Panc1 (cell line): ENCODE measurements at regions not wholly inside any gene's neighbourhood (a gene's known extent, or its start where the extent isn't known, plus 50 kb on each side); places are given as distances from the start of the nearest gene placed in this dataset.

Experiments
- SIN3A ChIP-seq: IDR thresholded peaks from 2 replicates; pipeline ENCODE4 v1.6.1; 2012; ENCODE audit warnings: low read depth, mild to moderate bottlenecking, low read length, moderate library complexity, borderline replicate concordance; ENCODE audit not compliant: insufficient read depth
- TCF7L2 ChIP-seq: IDR thresholded peaks from 2 replicates; pipeline ENCODE4 v1.6.1; 2011; ENCODE audit warnings: mild to moderate bottlenecking, low read depth, low read length, inconsistent platforms
- TF ChIP-seq, protein P1 (sequence below): fragments of 450-650 bp; IDR thresholded peaks from 2 replicates; pipeline ENCODE4 v1.5.1; 2017; ENCODE audit warnings: mild to moderate bottlenecking
- TF ChIP-seq, protein P2 (sequence below), 2 experiments: IDR thresholded peaks; 2 replicates each; pipeline ENCODE4 v1.6.1; 2011 to 2012; ENCODE audit warnings: low read depth in 2 of 2, control low read depth in 1 of 2, low read length in 1 of 2, mild to moderate bottlenecking in 1 of 2, moderate library complexity in 1 of 2; ENCODE audit not compliant: insufficient read depth in 1 of 2

DNA sequence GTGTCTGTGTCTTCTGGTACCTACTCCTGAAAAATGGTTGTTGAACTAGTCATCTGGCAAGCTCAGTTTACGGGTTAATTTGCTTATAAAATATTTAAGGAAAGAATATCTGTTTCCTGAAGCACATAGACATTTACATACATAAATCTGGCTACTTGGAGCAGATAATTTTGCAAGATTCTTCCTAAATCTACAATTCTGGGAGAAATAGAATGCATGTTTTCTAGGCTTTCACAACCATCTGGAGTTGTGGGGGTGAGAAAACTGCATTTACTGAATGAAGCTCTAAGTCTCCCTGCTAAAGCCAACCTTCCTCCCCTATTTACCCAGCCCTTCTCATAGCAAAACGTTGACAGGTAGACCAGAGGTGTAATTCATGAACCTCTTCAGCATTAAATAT, 393.7 kb upstream of the ARGLU1 start:
- TF ChIP-seq, protein P1, sequence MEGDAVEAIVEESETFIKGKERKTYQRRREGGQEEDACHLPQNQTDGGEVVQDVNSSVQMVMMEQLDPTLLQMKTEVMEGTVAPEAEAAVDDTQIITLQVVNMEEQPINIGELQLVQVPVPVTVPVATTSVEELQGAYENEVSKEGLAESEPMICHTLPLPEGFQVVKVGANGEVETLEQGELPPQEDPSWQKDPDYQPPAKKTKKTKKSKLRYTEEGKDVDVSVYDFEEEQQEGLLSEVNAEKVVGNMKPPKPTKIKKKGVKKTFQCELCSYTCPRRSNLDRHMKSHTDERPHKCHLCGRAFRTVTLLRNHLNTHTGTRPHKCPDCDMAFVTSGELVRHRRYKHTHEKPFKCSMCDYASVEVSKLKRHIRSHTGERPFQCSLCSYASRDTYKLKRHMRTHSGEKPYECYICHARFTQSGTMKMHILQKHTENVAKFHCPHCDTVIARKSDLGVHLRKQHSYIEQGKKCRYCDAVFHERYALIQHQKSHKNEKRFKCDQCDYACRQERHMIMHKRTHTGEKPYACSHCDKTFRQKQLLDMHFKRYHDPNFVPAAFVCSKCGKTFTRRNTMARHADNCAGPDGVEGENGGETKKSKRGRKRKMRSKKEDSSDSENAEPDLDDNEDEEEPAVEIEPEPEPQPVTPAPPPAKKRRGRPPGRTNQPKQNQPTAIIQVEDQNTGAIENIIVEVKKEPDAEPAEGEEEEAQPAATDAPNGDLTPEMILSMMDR = no peak
- TF ChIP-seq SIN3A (no peak), TCF7L2 (no peak)
- TF ChIP-seq, protein P2, sequence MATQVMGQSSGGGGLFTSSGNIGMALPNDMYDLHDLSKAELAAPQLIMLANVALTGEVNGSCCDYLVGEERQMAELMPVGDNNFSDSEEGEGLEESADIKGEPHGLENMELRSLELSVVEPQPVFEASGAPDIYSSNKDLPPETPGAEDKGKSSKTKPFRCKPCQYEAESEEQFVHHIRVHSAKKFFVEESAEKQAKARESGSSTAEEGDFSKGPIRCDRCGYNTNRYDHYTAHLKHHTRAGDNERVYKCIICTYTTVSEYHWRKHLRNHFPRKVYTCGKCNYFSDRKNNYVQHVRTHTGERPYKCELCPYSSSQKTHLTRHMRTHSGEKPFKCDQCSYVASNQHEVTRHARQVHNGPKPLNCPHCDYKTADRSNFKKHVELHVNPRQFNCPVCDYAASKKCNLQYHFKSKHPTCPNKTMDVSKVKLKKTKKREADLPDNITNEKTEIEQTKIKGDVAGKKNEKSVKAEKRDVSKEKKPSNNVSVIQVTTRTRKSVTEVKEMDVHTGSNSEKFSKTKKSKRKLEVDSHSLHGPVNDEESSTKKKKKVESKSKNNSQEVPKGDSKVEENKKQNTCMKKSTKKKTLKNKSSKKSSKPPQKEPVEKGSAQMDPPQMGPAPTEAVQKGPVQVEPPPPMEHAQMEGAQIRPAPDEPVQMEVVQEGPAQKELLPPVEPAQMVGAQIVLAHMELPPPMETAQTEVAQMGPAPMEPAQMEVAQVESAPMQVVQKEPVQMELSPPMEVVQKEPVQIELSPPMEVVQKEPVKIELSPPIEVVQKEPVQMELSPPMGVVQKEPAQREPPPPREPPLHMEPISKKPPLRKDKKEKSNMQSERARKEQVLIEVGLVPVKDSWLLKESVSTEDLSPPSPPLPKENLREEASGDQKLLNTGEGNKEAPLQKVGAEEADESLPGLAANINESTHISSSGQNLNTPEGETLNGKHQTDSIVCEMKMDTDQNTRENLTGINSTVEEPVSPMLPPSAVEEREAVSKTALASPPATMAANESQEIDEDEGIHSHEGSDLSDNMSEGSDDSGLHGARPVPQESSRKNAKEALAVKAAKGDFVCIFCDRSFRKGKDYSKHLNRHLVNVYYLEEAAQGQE (IDR thresholded peaks at IDR 0.05; ENCODE audit: insufficient read depth in 1 of 2, low read depth in 2 of 2, low read length in 1 of 2) = no peak
